ENCODE measurements at regions not wholly inside any gene's neighbourhood (a gene's known extent, or its start where the extent isn't known, plus 50 kb on each side); places are given as distances from the start of the nearest gene placed in this dataset.
A peak's percentile ranks its signal among the peaks of the same experiment; 100 is the strongest.

- DNase-seq (ENCODE audit: low read depth), result peak; percentile 39
- H3K4me3 ChIP-seq (ENCODE audit: low read length), result no peak overlapping the region
- TF ChIP-seq, protein P1, sequence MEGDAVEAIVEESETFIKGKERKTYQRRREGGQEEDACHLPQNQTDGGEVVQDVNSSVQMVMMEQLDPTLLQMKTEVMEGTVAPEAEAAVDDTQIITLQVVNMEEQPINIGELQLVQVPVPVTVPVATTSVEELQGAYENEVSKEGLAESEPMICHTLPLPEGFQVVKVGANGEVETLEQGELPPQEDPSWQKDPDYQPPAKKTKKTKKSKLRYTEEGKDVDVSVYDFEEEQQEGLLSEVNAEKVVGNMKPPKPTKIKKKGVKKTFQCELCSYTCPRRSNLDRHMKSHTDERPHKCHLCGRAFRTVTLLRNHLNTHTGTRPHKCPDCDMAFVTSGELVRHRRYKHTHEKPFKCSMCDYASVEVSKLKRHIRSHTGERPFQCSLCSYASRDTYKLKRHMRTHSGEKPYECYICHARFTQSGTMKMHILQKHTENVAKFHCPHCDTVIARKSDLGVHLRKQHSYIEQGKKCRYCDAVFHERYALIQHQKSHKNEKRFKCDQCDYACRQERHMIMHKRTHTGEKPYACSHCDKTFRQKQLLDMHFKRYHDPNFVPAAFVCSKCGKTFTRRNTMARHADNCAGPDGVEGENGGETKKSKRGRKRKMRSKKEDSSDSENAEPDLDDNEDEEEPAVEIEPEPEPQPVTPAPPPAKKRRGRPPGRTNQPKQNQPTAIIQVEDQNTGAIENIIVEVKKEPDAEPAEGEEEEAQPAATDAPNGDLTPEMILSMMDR (conservative IDR thresholded peaks at IDR 0.05; ENCODE audit: low read length), result no peak
Observed at GRCh38 chr15:25971053-25971452, 107.9 kb upstream of the ATP10A start.

GRCh38 chr15:25969886-25970285 lies 106.8 kb upstream of the ATP10A start:
- no peak overlapping the region for H3K4me3 ChIP-seq (ENCODE audit: low read length)
- TF ChIP-seq, protein P1 (conservative IDR thresholded peaks at IDR 0.05; ENCODE audit: low read length), result no peak
- DNase-seq (ENCODE audit: low read depth), result no peak

GRCh38 chr15:25967116-25967515 lies 104.0 kb upstream of the ATP10A start:
- DNase-seq (ENCODE audit: low read depth), result peak; percentile 26
- TF ChIP-seq, protein P1 (conservative IDR thresholded peaks at IDR 0.05; ENCODE audit: low read length), result no peak
- H3K4me3 ChIP-seq (ENCODE audit: low read length), result no peak overlapping the region

DNA sequence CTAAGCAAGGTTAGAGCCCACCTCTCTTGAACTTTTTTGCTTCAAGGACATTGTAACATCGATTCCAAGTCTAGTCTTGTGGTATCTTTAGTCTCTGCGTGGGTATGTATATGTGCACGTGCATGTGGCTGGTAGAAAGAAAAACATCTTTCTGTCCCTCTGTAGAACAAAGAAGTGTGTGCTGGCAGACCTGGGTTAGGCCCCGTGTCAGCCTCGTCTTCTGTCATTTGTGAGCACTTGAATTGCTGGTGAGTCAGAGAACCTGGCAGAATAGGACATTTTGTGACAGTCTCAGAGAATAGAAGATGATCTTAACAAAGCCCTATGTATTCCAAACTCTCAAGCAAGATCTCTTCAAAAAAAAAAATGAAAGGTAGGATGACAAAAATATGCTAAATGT lies 102.2 kb upstream of the ATP10A start:
- DNase-seq (ENCODE audit: low read depth), result no peak
- H3K4me3 ChIP-seq (ENCODE audit: low read length), result no peak overlapping the region
- TF ChIP-seq, protein P1 (conservative IDR thresholded peaks at IDR 0.05; ENCODE audit: low read length), result no peak

- TF ChIP-seq, protein P1 (conservative IDR thresholded peaks at IDR 0.05; ENCODE audit: low read length), result no peak
- no peak overlapping the region for H3K4me3 ChIP-seq (ENCODE audit: low read length)
- no peak for DNase-seq (ENCODE audit: low read depth)
Observed at GRCh38 chr15:25960273-25960672, 97.1 kb upstream of the ATP10A start.

GRCh38 chr15:25959100-25959499 lies 96.0 kb upstream of the ATP10A start:
- TF ChIP-seq, protein P1 (conservative IDR thresholded peaks at IDR 0.05; ENCODE audit: low read length), result no peak
- no peak overlapping the region for H3K4me3 ChIP-seq (ENCODE audit: low read length)
- DNase-seq (ENCODE audit: low read depth), result no peak

- TF ChIP-seq, protein P1 (conservative IDR thresholded peaks at IDR 0.05; ENCODE audit: low read length), result no peak
- DNase-seq (ENCODE audit: low read depth), result no peak
- no peak overlapping the region for H3K4me3 ChIP-seq (ENCODE audit: low read length)
Observed at GRCh38 chr15:25955628-25956027, 92.5 kb upstream of the ATP10A start.

Data from AG10803 (cell line).